ENCODE measurements at regions not wholly inside any gene's neighbourhood (a gene's known extent, or its start where the extent isn't known, plus 50 kb on each side); places are given as distances from the start of the nearest gene placed in this dataset.

DNA sequence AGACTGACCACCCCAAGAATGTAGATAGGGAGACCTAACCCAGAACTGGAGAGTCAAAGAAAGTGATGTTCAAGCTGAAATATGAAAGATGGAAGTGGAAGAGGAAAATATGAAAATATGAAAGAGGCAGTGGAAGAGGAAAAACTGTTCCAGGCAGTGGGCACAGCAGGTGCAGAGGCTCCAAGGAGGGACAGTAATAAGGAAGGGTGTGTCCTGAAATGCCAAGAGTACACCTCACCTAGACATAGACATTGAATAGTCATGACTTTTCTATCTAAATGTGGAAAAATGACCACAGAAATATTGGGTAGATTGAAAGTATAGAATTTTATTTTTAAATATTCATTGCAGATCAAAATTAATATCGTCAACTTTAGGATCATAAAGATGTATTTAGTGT is 161.7 kb upstream of the USP24 start:
- TF ChIP-seq BRCA1 (IDR thresholded peaks at IDR 0.05; ENCODE audit: low read depth, low read length) (no peak), RNF2 (IDR thresholded peaks at IDR 0.05; ENCODE audit: borderline replicate concordance, low read depth, low read length, missing control alignments, poor library complexity, severe bottlenecking) (no peak)
- TF ChIP-seq, protein P1, sequence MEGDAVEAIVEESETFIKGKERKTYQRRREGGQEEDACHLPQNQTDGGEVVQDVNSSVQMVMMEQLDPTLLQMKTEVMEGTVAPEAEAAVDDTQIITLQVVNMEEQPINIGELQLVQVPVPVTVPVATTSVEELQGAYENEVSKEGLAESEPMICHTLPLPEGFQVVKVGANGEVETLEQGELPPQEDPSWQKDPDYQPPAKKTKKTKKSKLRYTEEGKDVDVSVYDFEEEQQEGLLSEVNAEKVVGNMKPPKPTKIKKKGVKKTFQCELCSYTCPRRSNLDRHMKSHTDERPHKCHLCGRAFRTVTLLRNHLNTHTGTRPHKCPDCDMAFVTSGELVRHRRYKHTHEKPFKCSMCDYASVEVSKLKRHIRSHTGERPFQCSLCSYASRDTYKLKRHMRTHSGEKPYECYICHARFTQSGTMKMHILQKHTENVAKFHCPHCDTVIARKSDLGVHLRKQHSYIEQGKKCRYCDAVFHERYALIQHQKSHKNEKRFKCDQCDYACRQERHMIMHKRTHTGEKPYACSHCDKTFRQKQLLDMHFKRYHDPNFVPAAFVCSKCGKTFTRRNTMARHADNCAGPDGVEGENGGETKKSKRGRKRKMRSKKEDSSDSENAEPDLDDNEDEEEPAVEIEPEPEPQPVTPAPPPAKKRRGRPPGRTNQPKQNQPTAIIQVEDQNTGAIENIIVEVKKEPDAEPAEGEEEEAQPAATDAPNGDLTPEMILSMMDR (IDR thresholded peaks at IDR 0.05; ENCODE audit: control extremely low read depth in 1 of 3, insufficient read depth in 1 of 3, low read depth in 1 of 3, low read length in 3 of 3): no peak
